Sigmoid colon (tissue), 6 donors: ENCODE measurements at regions not wholly inside any gene's neighbourhood (a gene's known extent, or its start where the extent isn't known, plus 50 kb on each side); places are given as distances from the start of the nearest gene placed in this dataset.

Source experiments
- DNase-seq: peaks from one replicate; pipeline ENCODE4 v3.0.0-alpha.2; 2019
- H3K27ac ChIP-seq, 4 donors: fragments of 200-600 bp; sonication (generic); one replicate each; pipeline ENCODE4 v1.5.1; 2016 to 2019; ENCODE audit warnings: mild to moderate bottlenecking in 1 of 4
- H3K27me3 ChIP-seq, 3 donors: fragments of 200-600 bp; sonication (generic); one replicate each; pipeline ENCODE4 v1.5.1; 2019; ENCODE audit warnings: mild to moderate bottlenecking in 1 of 3
- H3K36me3 ChIP-seq, 4 donors: fragments of 200-600 bp; sonication (generic); one replicate each; pipeline ENCODE4 v1.5.1; 2016 to 2019
- H3K4me1 ChIP-seq, 4 donors: fragments of 200-600 bp; sonication (generic); one replicate each; pipeline ENCODE4 v1.5.1; 2017 to 2019
- H3K4me3 ChIP-seq, 4 donors: fragments of 200-600 bp; sonication (generic); one replicate each; pipeline ENCODE4 v1.5.1; 2017 to 2019; ENCODE audit warnings: mild to moderate bottlenecking in 2 of 4, moderate library complexity in 1 of 4
- H3K9me3 ChIP-seq, 4 donors: fragments of 200-600 bp in 3 of 4; sonication (generic) in 3 of 4; one replicate each; pipeline versions ENCODE4 v1.5.1 to v1.6.1; 2013 to 2019
- EP300 ChIP-seq, 4 donors: sonication (generic); formaldehyde crosslinking; IDR thresholded peaks; one replicate each; pipeline ENCODE4 v1.6.1; 2017; ENCODE audit warnings: antibody characterized with exemption in 4 of 4
- POLR2A ChIP-seq, 2 donors: fragments of 450-650 bp; IDR thresholded peaks; one replicate each; pipeline ENCODE4 v1.6.1; 2016; ENCODE audit warnings: antibody characterized with exemption in 2 of 2, mild to moderate bottlenecking in 2 of 2, moderate library complexity in 2 of 2
- POLR2AphosphoS5 ChIP-seq, 4 donors: sonication (generic); formaldehyde crosslinking; IDR thresholded peaks; one replicate each; pipeline ENCODE4 v1.6.1; 2017; ENCODE audit warnings: antibody characterized with exemption in 4 of 4
- WGBS, 2 donors: extraction: QIAGEN DNeasy Blood & Tissue Kit; methylation state at CpG; one replicate each; pipeline ENCODE4 v1.1.7; 2013; 5-methylcytosine and 5-hydroxymethylcytosine counted together
- intact Hi-C: fragments of 100-400 bp; cut with DNase I; formaldehyde crosslinking; loops from one replicate; pipeline ENCODE4 v1.15.1; 2023
- TF ChIP-seq, protein P1 (sequence below), 4 experiments: fragments of 450-650 bp in 3 of 4; fragments of 200-600 bp in 1 of 4; IDR thresholded peaks; one replicate each; pipeline ENCODE4 v1.5.1; 2016 to 2019; ENCODE audit warnings: antibody characterized with exemption in 4 of 4, mild to moderate bottlenecking in 3 of 4, moderate library complexity in 2 of 4
- donor health status: healthy with polysubstance abuse.
- donor health status: healthy.

DNA sequence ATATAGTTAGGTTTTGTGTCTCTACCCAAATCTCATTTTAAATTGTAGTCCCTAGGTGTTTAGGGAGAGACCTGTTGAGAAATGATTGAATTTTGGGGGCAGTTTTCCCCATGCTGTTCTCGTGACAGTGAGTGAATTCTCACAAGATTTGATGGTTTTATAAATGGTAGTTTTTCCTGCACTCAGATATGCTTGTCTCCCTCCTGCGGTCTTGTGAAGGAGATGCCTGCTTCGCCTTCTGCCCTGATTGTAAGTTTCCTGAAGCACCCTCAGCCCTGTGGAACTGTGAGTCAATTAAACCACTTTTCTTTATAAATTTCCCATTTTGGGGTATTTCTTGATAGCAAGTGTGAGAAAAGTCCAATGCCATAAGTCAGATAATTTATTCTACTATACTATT is 1977.5 kb upstream of the PCDH20 start:
- no peaks in the 10 kb centered on the region for H3K4me1 ChIP-seq
- no peaks in the 10 kb centered on the region for H3K36me3 ChIP-seq
- no peak overlapping the region for H3K4me3 ChIP-seq
- H3K27ac ChIP-seq: no peak overlapping the region
- no peak for TF ChIP-seq POLR2A (IDR thresholded peaks at IDR 0.05)
- TF ChIP-seq POLR2AphosphoS5 (IDR thresholded peaks at IDR 0.05): no peak
- TF ChIP-seq, protein P1, sequence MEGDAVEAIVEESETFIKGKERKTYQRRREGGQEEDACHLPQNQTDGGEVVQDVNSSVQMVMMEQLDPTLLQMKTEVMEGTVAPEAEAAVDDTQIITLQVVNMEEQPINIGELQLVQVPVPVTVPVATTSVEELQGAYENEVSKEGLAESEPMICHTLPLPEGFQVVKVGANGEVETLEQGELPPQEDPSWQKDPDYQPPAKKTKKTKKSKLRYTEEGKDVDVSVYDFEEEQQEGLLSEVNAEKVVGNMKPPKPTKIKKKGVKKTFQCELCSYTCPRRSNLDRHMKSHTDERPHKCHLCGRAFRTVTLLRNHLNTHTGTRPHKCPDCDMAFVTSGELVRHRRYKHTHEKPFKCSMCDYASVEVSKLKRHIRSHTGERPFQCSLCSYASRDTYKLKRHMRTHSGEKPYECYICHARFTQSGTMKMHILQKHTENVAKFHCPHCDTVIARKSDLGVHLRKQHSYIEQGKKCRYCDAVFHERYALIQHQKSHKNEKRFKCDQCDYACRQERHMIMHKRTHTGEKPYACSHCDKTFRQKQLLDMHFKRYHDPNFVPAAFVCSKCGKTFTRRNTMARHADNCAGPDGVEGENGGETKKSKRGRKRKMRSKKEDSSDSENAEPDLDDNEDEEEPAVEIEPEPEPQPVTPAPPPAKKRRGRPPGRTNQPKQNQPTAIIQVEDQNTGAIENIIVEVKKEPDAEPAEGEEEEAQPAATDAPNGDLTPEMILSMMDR (IDR thresholded peaks at IDR 0.05): no peak
- TF ChIP-seq EP300 (IDR thresholded peaks at IDR 0.05): no peak
- 73 to 83% methylated on average over 3 of the region's 3 CpGs for WGBS, 2 donors
- H3K9me3 ChIP-seq: no peaks in the 10 kb centered on the region
- DNase-seq: no peak
- intact Hi-C loops: no loop called here
- H3K27me3 ChIP-seq: no peaks in the 10 kb centered on the region

DNA sequence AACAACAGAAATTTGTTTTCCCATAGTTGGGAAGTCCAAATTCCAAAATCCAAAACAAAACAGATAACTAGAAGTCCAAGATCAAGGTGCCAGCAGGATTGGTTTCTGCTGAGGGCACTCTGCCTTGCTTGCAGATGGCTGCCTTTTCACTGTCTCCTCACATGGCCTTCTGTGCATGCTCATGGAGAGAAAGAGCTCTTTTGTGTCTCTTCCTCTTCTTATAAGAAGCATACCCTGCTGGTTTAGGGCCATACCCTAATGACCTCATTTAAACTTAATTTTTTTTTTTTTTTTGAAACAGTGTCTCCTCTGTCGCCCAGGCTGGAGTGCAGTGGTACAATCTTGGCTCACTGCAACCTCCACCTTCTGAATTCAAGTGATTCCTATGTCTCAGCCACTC is 1974.1 kb upstream of the PCDH20 start:
- no peak for DNase-seq
- no peaks in the 10 kb centered on the region for H3K27me3 ChIP-seq
- H3K9me3 ChIP-seq: no peaks in the 10 kb centered on the region
- no peaks in the 10 kb centered on the region for H3K36me3 ChIP-seq
- H3K27ac ChIP-seq: no peak overlapping the region
- WGBS, 2 donors: 80 to 84% methylated on average over 1 of the region's 1 CpG
- TF ChIP-seq POLR2A (IDR thresholded peaks at IDR 0.05) (no peak), EP300 (IDR thresholded peaks at IDR 0.05) (no peak), POLR2AphosphoS5 (IDR thresholded peaks at IDR 0.05) (no peak)
- TF ChIP-seq, protein P1 (IDR thresholded peaks at IDR 0.05): no peak
- intact Hi-C loops: no loop called here
- no peak overlapping the region for H3K4me3 ChIP-seq
- H3K4me1 ChIP-seq: no peaks in the 10 kb centered on the region

DNA sequence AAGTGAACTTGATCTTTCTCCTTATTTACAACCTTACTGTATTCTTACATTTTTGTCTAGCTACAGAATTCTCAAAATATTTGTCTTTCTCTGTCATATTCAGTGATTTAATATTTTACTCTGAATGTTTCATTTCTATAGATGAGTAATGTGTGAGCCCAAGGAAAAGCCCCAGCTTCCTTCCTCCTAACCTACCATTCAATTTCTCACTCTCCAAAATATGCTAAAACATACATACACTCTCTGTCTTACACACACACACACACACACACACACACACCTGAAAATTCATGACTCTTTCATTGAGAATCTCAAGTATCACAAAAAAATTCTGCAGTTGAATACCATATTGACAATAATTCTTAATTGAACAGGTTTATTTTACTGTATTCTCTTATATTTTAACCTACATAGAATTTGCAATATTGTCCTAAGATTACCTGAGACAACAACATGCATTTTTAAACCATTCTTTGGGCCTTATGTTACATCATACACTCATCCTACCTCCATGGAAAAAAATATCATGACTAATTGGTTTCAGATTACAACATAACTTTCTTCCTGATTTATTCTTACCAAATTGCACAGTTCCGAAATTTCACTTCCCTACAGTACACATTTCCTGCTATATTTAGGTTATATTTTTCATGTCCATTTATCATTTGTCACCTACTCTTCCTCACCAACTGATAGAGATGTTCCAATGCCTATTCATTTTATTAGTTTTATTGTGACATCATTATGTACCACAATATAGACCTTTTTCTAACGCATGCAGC is 1965.6 kb upstream of the PCDH20 start:
- Histone ChIP-seq H3K27ac (no peak overlapping the region), H3K9me3 (peaks cover 0 to 2% (median 0%) of the 10 kb centered on the region in 4 donors), H3K36me3 (no peaks in the 10 kb centered on the region), H3K4me3 (no peak overlapping the region), H3K27me3 (no peaks in the 10 kb centered on the region), H3K4me1 (no peaks in the 10 kb centered on the region)
- no peak for TF ChIP-seq EP300 (IDR thresholded peaks at IDR 0.05)
- no peak for TF ChIP-seq POLR2A (IDR thresholded peaks at IDR 0.05)
- TF ChIP-seq POLR2AphosphoS5 (IDR thresholded peaks at IDR 0.05): no peak
- TF ChIP-seq, protein P1 (IDR thresholded peaks at IDR 0.05): no peak
- no peak for DNase-seq
- 80 to 83% methylated on average over 2 of the region's 2 CpGs for WGBS, 2 donors
- intact Hi-C loops: no loop called here

DNA sequence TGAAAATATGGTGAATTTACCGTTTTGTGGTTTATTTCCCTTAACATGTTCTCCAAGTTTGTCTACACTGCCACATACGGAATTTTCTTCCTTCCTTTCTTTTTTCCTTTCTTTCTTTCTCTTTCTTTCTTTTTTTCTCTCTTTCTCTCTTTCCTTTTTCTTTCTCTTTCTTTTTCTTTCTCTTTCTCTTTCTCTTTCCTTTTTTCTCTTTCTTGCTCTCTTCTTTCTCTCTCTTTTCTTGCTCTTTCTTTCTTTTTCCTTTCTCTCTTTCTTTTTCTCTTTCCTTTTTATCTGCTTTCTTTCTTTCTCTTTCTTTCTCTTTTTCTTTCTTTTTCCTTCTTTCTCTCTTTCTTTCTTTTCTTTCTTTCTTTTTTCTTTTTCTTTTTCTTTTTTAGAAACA is 1962.3 kb upstream of the PCDH20 start:
- H3K36me3 ChIP-seq: no peaks in the 10 kb centered on the region
- WGBS, 2 donors: 63 to 74% methylated on average over 2 of the region's 2 CpGs
- H3K9me3 ChIP-seq: peaks cover 0 to 2% (median 0%) of the 10 kb centered on the region in 4 donors
- H3K27ac ChIP-seq: no peak overlapping the region
- intact Hi-C loops: no loop called here
- TF ChIP-seq POLR2A (IDR thresholded peaks at IDR 0.05) (no peak), POLR2AphosphoS5 (IDR thresholded peaks at IDR 0.05) (no peak), EP300 (IDR thresholded peaks at IDR 0.05) (no peak)
- TF ChIP-seq, protein P1 (IDR thresholded peaks at IDR 0.05): no peak
- H3K4me3 ChIP-seq: no peak overlapping the region
- H3K27me3 ChIP-seq: no peaks in the 10 kb centered on the region
- H3K4me1 ChIP-seq: peaks cover 0 to 15% (median 0%) of the 10 kb centered on the region in 4 donors
- no peak for DNase-seq
